ENCODE measurements at regions not wholly inside any gene's neighbourhood (a gene's known extent, or its start where the extent isn't known, plus 50 kb on each side); places are given as distances from the start of the nearest gene placed in this dataset.
"Not testable (repeated sequence)": the region's sequence is repeated elsewhere in the genome, so short reads cannot be mapped to it uniquely, and the experiment has no call there.

DNA sequence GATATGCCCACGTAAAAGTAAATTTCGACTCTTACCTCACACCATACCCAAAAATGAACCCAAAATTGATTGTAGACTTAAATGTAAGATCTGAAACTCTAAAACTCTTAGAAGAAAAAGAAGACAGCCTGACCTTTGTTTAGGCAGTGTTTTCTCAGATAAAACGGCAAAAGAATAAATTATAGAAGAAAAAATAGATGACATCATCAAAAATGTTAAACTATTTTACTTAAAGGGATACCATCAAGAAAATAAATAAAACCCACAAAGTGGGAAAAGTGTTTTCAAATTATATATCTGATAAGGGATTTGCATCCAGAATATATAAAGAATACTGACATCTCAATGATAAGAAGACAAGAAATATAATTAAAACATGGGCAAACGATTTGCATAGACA, 862.7 kb downstream of the DTWD2 start:
- Mint-ChIP-seq H3K4me3 (ENCODE audit: unreplicated experiment) (no peak overlapping the region), H3K27me3 (ENCODE audit: low read depth) (no peaks in the 10 kb centered on the region), H3K27ac (ENCODE audit: unreplicated experiment) (no peak overlapping the region), H3K9me3 (ENCODE audit: low read depth) (no peaks in the 10 kb centered on the region), H3K36me3 (ENCODE audit: low read depth) (no peaks in the 10 kb centered on the region), H3K4me1 (ENCODE audit: low read depth) (peaks cover 4% of the 10 kb centered on the region)
- no peak for DNase-seq (ENCODE audit: low spot score)
- no peak for TF ChIP-seq CTCF (IDR thresholded peaks at IDR 0.05)

- Mint-ChIP-seq H3K9me3 (ENCODE audit: low read depth) (no peaks in the 10 kb centered on the region), H3K27me3 (ENCODE audit: low read depth) (no peaks in the 10 kb centered on the region), H3K27ac (ENCODE audit: unreplicated experiment) (no peak overlapping the region), H3K36me3 (ENCODE audit: low read depth) (no peaks in the 10 kb centered on the region), H3K4me1 (ENCODE audit: low read depth) (peaks cover 4% of the 10 kb centered on the region), H3K4me3 (ENCODE audit: unreplicated experiment) (no peak overlapping the region)
- no peak for DNase-seq (ENCODE audit: low spot score)
- no peak for TF ChIP-seq CTCF (IDR thresholded peaks at IDR 0.05)
Observed at GRCh38 chr5:118121258-118121657, 867.1 kb downstream of the DTWD2 start.

DNA sequence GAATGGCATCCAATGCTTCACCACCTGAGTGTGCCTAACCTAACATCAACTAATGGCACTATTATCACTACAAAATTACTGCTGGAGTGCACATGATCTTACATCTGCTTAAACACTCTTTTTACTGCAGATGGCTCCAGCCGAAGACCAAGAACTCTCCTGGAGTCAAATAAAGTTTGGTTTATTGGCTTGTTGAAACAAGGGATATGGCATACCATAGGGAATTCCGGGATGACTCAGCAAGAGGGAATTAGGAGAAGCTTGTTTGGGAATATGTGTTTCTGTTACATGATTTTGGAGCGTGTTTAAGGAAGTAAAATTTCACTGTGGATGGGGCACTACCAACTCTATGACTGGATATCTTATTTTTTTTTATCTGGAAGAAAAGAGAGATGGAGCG, 872.6 kb downstream of the DTWD2 start:
- H3K27me3 Mint-ChIP-seq (ENCODE audit: low read depth), result no peaks in the 10 kb centered on the region
- no peak overlapping the region for H3K27ac Mint-ChIP-seq (ENCODE audit: unreplicated experiment)
- H3K36me3 Mint-ChIP-seq (ENCODE audit: low read depth), result no peaks in the 10 kb centered on the region
- no peak overlapping the region for H3K4me3 Mint-ChIP-seq (ENCODE audit: unreplicated experiment)
- TF ChIP-seq CTCF (IDR thresholded peaks at IDR 0.05), result no peak
- H3K9me3 Mint-ChIP-seq (ENCODE audit: low read depth), result no peaks in the 10 kb centered on the region
- H3K4me1 Mint-ChIP-seq (ENCODE audit: low read depth), result no peaks in the 10 kb centered on the region
- DNase-seq (ENCODE audit: low spot score), result no peak

DNA sequence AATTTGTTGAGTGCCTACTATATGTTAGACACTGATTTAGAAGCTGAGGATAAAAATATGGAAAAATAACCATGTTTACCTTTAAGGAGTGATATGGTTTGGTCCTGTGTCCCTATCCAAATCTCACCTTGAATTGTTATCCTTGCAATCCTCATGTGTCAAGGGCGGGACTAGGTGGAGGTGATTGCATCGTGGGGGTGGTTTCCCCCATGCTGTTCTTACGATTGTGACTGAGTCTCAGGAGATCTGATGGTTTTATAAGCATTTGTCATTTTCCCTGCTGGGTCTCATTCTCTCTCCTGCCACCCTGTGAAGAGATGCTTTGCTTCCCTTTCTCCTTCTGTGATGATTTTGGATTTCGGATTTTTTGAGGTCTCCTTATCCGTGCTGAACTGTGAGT, 876.4 kb downstream of the DTWD2 start:
- no peak for DNase-seq (ENCODE audit: low spot score)
- H3K4me3 Mint-ChIP-seq (ENCODE audit: unreplicated experiment), result no peak overlapping the region
- no peak for TF ChIP-seq CTCF (IDR thresholded peaks at IDR 0.05)
- no peaks in the 10 kb centered on the region for H3K4me1 Mint-ChIP-seq (ENCODE audit: low read depth)
- H3K27ac Mint-ChIP-seq (ENCODE audit: unreplicated experiment), result no peak overlapping the region
- H3K27me3 Mint-ChIP-seq (ENCODE audit: low read depth), result no peaks in the 10 kb centered on the region
- no peaks in the 10 kb centered on the region for H3K9me3 Mint-ChIP-seq (ENCODE audit: low read depth)
- no peaks in the 10 kb centered on the region for H3K36me3 Mint-ChIP-seq (ENCODE audit: low read depth)

- H3K27ac Mint-ChIP-seq (ENCODE audit: unreplicated experiment); H3K4me3 Mint-ChIP-seq (ENCODE audit: unreplicated experiment); DNase-seq (ENCODE audit: low spot score); H3K4me1 Mint-ChIP-seq (ENCODE audit: low read depth); H3K36me3 Mint-ChIP-seq (ENCODE audit: low read depth); H3K27me3 Mint-ChIP-seq (ENCODE audit: low read depth): not testable (repeated sequence)
- H3K9me3 Mint-ChIP-seq (ENCODE audit: low read depth), result peaks cover 12% of the 10 kb centered on the region
Observed at GRCh38 chr5:118107246-118107645, 881.1 kb downstream of the DTWD2 start.

DNA sequence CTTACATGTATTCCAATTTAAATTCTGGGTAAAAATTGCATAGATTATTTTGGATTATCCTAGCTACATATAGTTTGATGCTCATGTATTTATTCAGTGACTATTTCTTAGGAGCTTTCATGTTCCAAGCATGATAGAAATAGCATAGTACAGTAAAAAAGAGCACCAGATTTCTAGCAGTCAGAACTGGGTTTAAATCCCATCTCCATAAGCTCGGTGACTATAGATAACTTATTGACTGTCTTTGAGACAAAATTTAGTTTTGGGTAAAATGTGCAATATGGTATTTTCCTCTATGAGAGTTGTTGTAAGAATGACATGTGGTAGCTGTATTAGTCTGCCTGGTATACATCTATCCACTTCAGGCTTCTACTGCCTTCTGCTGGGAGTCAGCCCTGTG, 889.6 kb downstream of the DTWD2 start:
- H3K27ac Mint-ChIP-seq (ENCODE audit: unreplicated experiment), result no peak overlapping the region
- peaks cover 3% of the 10 kb centered on the region for H3K9me3 Mint-ChIP-seq (ENCODE audit: low read depth)
- H3K36me3 Mint-ChIP-seq (ENCODE audit: low read depth), result no peaks in the 10 kb centered on the region
- H3K4me1 Mint-ChIP-seq (ENCODE audit: low read depth), result no peaks in the 10 kb centered on the region
- DNase-seq (ENCODE audit: low spot score), result no peak
- no peak for TF ChIP-seq CTCF (IDR thresholded peaks at IDR 0.05)
- H3K27me3 Mint-ChIP-seq (ENCODE audit: low read depth), result no peaks in the 10 kb centered on the region
- no peak overlapping the region for H3K4me3 Mint-ChIP-seq (ENCODE audit: unreplicated experiment)
